ENCODE measurements at regions not wholly inside any gene's neighbourhood (a gene's known extent, or its start where the extent isn't known, plus 50 kb on each side); places are given as distances from the start of the nearest gene placed in this dataset.

- no peak for DNase-seq
These were observed 957.9 kb upstream of the ADGRL2 start for GRCh38 chr1:80842796-80843195.

DNA sequence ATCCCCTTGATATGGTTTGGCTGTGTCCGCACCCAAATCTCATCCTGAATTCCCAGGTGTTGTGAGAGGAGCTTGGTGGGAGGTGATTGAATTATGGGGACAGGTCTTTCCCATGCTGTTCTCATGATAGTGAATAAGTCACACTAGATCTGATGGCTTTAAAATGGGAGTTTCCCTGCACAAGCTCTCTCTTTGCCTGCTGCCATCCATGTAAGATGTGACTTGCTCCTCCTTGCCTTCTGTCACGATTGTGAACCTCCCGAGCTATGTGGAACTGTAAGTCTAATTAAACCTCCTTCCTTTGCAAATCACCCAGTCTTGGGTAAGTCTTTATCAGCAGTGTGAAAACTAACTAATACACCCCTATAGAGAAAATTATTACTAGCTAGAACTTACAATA lies 959.5 kb upstream of the ADGRL2 start:
- no peak for DNase-seq

DNA sequence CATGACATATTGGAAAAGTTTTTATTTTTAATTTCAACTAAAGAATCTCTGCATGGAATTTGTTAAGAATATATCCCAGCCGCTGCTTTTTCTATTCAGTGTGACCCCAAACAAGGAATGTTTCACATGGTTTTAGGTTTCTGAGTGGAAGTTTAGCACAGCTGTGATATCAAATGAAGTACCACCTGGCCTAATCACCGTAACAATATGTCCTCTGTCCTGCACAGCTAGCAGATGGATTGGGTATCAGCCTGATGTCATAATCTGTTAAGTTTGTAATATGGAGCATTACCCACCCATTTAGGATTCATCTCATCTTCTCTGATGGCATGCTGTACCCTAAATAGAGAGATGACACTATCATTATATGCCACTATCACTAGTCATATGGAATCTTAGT lies 963.7 kb upstream of the ADGRL2 start:
- no peak for DNase-seq

DNA sequence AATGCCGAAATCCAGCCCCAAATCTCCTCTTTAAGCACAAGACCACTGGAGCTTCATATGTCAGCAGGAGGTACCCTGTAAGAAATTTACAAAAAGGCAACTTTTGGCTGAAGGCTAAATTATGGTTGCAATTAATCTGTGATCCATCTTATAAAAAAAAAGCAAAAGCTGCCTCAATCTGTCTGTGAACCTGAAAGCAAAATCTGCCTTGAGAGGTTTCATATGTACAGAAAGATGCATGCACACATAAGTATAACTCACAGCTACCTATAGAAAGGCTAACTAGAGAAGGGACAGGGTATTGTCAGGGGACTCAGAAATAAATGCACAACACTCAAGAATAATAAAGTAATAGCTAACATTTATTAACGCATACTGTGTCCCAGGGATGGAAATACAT lies 964.2 kb upstream of the ADGRL2 start:
- no peak for DNase-seq

GRCh38 chr1:80827666-80828065 lies 973.1 kb upstream of the ADGRL2 start:
- no peak for DNase-seq

DNA sequence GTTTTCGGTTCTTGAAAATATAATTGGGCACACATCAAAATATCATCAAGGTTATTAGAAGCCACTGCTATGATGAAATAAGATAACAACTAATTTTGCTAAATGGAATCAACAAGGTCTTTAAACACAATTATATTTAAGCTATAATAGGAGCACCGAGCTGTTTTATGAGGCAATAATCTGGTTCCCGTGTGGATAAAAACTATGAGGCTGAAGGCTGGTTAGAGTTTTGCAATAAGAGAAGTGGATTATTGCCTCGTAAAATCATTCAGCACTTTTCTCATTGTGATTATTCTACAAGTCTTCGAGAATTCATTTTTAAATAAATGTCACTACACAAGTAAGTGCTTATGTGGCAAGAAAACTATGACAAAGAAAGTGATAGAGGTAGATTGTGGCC lies 975.7 kb upstream of the ADGRL2 start:
- DNase-seq = no peak

- DNase-seq = no peak
These were observed 982.5 kb upstream of the ADGRL2 start for GRCh38 chr1:80818211-80818610.

DNA sequence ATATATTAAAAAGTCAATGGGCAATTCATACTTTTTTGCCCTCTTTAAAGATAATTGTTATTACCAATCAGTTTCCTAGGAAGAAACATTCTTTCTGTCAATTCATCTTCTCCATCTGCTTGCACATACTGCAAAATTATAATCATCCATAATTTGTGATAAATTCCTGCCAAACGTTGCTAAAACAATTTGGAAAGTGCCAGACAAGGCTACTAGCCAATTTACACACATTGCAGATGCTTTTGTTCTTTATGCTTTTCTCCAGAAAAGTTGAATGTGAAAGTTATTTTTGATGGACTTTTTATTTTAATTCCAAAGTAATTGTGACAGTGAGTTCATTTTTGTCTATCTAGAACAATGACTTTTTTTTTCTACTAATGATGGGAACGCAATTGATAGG lies 992.8 kb upstream of the ADGRL2 start:
- no peak for DNase-seq

DNA sequence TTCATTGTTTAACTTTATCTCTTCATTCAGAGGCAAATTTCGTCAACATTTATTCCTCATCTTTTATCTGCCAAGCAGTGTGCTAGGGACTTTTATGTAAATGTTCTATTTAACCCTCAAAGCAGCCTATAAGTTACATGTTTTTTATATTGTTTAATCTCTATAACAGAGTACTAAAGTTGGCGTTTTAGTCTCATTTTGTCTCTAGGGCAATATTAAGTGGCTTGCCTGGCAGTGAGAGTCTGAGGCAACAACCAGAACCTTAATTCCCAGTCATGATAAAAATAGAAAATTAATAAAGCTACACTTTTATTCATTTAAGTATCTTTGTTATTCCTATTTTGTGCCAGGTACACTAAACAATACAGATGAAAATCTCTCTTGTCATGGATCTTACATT lies 994.3 kb upstream of the ADGRL2 start:
- no peak for DNase-seq

DNA sequence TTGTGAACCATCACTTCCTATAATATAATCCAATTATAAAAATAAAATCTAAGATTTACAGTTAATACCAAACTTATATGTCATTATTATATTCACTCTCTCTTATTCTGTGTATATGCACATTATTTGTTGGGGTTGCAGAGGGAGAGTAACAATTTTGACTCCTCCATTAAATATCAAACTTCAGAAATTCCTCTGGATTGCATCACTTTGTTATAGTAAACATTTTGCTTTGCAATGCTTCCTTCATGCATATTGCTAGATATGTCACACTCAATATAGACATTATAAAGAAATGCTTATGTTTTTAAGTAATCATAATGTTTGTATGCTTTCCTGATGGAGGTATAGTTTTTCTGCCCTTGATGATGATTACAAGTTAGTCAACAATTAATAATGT lies 999.0 kb upstream of the ADGRL2 start:
- DNase-seq = no peak

- DNase-seq = no peak
These were observed 1001.3 kb upstream of the ADGRL2 start for GRCh38 chr1:80799457-80799856.

DNA sequence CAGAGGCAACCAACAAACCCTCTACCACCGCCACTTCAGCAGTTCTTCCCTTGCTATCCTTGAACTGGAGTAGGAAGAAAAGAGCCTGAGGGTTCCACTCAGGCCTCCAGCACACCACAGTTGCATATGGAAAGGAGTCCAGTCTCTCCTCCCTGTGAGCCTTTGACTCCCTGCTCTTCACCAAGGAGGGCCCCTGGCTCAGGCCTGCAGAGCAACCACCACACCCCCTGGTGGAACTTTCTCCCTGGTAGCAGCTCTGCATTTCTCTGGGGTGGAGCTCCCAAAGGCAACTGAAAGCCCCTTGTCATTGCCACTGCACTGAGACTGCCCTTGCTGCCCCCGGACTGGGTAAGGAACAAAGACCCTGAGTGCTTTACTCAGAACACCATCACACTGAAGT lies 1021.5 kb upstream of the ADGRL2 start:
- no peak for DNase-seq

GRCh38 chr1:80778094-80778840 lies 1022.5 kb upstream of the ADGRL2 start:
- no peak for DNase-seq

DNA sequence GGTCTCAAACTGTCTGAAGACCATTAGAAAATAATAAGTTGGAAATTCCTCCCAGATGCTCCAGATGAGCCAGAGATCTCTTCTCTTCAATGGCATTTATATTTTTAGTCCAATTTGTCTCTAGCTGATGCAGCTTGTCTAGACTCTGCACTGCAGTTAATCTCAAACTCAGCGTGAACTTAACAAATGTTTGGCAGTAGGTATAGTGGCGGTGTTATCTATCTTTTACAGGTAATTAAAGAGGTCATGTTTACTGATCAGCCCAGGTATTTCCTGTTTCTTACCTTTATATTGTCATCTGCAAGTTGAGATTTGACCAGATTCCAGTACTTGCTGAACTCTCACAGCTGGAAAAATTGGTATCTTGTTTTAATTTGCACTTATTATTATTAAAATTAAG lies 1024.5 kb upstream of the ADGRL2 start:
- no peak for DNase-seq

GRCh38 chr1:80769208-80769750 lies 1031.5 kb upstream of the ADGRL2 start:
- DNase-seq = no peak

DNA sequence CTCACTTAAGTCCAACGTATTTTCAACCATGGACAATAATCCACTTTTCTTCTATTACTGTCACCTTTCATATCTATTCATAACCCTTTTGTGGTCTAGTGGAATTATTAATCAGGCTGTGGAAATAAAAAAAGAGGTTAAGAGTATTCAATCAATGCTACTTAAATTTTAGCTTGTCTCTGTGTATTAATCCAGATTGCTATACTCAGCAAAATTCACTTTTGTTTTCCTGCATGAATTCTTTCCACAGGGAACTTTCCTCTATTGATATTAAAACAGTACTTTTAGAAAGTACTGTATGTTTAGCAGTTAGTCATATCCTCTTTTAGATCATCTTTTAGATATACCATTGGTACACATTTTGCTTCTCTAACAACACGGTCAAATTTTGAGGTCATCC lies 1033.0 kb upstream of the ADGRL2 start:
- DNase-seq = no peak

DNA sequence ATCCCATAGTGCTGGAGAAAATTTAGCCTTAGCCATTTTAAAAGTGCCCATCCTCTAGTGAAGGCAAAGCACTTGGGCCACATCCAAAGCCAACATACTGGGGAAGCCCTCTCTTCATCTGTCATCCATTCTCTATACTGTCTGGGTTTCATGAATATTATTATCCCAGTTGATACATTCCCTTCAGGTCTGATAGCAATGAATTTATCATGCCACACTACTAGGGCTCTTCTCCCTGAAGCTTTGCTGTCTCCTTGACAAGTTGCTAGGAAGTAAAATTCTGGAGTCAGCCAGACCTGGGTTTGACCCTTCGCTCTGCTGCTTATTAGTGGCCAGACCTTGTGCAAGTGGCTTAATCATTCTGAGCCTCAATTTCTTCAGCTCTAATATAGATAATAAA lies 1041.4 kb upstream of the ADGRL2 start:
- DNase-seq = no peak

- DNase-seq = no peak
These were observed 1044.8 kb upstream of the ADGRL2 start for GRCh38 chr1:80755944-80756343.

DNA sequence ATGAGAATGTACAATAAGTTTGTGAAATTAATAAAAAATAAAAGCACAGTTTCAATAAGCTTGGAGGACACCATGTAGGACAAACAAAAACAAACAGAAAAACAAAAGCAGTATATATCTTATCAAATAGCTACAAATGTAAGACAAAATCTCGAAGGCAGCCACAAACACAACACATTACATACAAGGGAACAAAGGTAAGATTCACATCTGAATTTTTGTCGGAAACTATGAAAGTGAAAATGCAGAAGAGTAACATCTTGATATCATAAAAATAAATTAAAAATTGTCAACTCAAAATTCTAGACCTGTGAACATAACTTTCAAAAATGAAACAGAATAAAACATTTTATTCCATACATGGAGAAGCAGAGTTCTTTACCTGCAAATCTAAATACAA lies 1049.5 kb upstream of the ADGRL2 start:
- no peak for DNase-seq

DNA sequence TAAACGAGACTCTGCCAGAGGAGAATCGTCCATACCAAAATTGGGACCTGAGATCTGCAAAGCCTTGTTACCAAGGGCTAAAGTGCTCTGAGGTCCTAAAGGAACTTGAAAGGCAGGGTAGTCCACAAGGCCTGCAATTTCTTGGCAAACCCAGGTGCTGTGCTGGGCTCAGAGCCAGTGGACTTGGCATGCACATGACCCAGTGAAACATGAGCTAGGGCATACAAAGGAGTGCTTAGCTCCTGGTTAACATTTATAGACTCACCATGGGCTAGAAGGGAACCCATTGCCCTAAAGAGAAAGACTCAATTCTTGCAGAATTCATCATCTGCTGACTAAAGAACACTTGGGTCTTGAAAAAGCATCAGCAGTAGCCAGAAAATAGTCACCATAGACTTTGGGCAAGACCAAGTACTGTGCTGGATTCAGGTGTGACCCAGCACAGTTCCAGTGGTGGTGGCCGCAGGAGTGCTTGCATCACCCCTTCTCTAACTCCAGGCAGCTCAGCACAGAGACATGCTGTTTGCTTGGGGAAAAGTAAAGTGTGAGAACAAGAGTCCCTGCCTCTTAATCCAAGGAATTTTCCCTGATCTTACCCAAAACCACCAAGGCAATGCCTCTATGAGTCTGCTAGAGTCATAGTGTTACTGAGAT lies 1069.4 kb upstream of the ADGRL2 start:
- no peak for DNase-seq

DNA sequence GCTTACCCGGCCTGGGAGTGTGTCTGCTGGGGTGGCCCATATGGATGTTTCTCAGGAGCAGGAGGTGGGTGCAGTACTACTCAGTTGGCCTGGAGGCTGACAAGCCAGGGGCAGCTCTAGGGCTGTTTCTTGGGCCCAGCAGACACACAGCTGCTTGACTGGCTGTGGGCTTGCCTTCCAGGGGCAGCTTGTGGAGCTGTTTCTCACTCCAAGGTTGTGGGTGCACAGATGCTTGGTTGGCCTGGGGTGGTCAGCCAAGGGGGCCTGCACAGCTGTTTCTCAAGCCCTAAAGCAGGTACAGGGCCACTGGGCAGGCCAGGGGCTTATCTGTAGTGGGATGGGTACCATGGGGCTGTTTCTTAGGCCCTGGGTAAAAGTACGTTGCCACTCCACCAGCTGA lies 1078.1 kb upstream of the ADGRL2 start:
- DNase-seq = no peak

DNA sequence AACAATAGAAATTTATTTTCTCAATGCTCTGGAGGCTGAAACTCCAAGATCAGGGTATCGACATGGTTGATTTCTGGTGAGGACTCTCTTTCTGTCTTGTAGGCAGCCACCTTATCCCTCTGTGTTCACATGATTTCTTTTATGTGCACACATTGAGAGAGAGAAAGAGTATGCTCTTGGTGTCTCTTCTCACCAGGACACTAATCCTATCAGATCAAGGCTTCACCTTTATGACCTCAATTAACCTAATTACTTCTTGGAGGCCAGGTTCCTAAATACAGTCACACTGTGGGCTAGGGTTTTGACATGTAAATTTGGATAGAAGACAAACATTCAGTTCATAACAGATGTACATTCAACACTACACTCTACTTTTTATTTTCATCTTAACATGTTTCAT lies 1094.2 kb upstream of the ADGRL2 start:
- DNase-seq = no peak

GRCh38 chr1:80678438-80678837 lies 1122.3 kb upstream of the ADGRL2 start:
- DNase-seq = no peak

GRCh38 chr1:80675454-80675853 lies 1125.3 kb upstream of the ADGRL2 start:
- DNase-seq = no peak
